H1 (cell line): ENCODE measurements at regions not wholly inside any gene's neighbourhood (a gene's known extent, or its start where the extent isn't known, plus 50 kb on each side); places are given as distances from the start of the nearest gene placed in this dataset.

Experiments
- CTCF ChIA-PET: fragments of 300-600 bp; sonication (Branson Sonifier 250); formaldehyde crosslinking; loops from one replicate; lab custom pipeline; 2021; ENCODE audit not compliant: partially characterized antibody; lab: Charles Lee
- POLR2A ChIA-PET: fragments of 300-600 bp; sonication (Branson Sonifier 250); formaldehyde crosslinking; loops from one replicate; lab custom pipeline; 2021; ENCODE audit warnings: inconsistent platforms; ENCODE audit not compliant: partially characterized antibody; lab: Charles Lee
- DNase-seq, 2 experiments: peaks; one replicate each; pipeline versions ENCODE4 v3.0.0 to v3.0.0-alpha.2; 2010 to 2022; ENCODE audit warnings: low spot score in 2 of 2, low read depth in 1 of 2, mixed read lengths in 1 of 2
- FAIRE-seq: peaks from 2 replicates; lab custom pipeline; 2011; peaks lifted over from hg19 to GRCh38; lab: Jason Lieb, UNC
- H2AFZ ChIP-seq: 2 replicates; pipeline ENCODE4 v1.8.1; 2012; ENCODE audit warnings: low read length, inconsistent platforms
- H2AK5ac ChIP-seq: 2 replicates; pipeline ENCODE4 v1.6.1; 2013; ENCODE audit warnings: low read depth, low read length
- H2BK120ac ChIP-seq: replicated peaks from 2 replicates; pipeline ENCODE3; 2013; ENCODE audit warnings: low read depth, low read length, inconsistent platforms
- H2BK12ac ChIP-seq: 2 replicates; pipeline ENCODE4 v1.6.1; 2013; ENCODE audit warnings: low read depth, low read length
- H2BK15ac ChIP-seq: 2 replicates; pipeline ENCODE4 v1.6.1; 2013; ENCODE audit warnings: low read length
- H2BK20ac ChIP-seq: 2 replicates; pipeline ENCODE4 v1.6.1; 2013; ENCODE audit warnings: low read length
- H2BK5ac ChIP-seq: 2 replicates; pipeline ENCODE4 v1.6.1; 2013; ENCODE audit warnings: low read depth, low read length
- H3K14ac ChIP-seq: 2 replicates; pipeline ENCODE4 v1.6.1; 2013; ENCODE audit warnings: inconsistent platforms; ENCODE audit not compliant: insufficient read length
- H3K18ac ChIP-seq: 2 replicates; pipeline ENCODE4 v1.6.1; 2013; ENCODE audit warnings: low read length; ENCODE audit errors: extremely low read depth
- H3K23ac ChIP-seq: 2 replicates; pipeline ENCODE4 v1.6.1; 2013; ENCODE audit warnings: inconsistent platforms; ENCODE audit not compliant: insufficient read length
- H3K23me2 ChIP-seq: 2 replicates; pipeline ENCODE4 v1.6.1; 2013; ENCODE audit warnings: low read depth, low read length
- H3K27ac ChIP-seq: 2 replicates; pipeline ENCODE4 v1.6.1; 2011; ENCODE audit warnings: low read depth, low read length, inconsistent platforms
- H3K27me3 ChIP-seq, 4 experiments: replicated peaks in 1 of 4; 1 replicate in 1 of 4; 2 replicates in 3 of 4; pipeline versions ENCODE4 v1.6.1 to v1.8.1; 2011 to 2013; ENCODE audit warnings: low read length in 3 of 4, mild to moderate bottlenecking in 3 of 4, inconsistent platforms in 2 of 4, mixed read lengths in 2 of 4, moderate library complexity in 1 of 4; ENCODE audit not compliant: control insufficient read depth in 3 of 4, insufficient read depth in 3 of 4; ENCODE audit errors: extremely low read depth in 1 of 4
- H3K36me3 ChIP-seq, 4 experiments: 2 replicates each; pipeline versions ENCODE4 v1.6.1 to v1.8.1; 2011 to 2013; ENCODE audit warnings: mild to moderate bottlenecking in 4 of 4, low read length in 3 of 4, moderate library complexity in 2 of 4, control low read depth in 1 of 4, inconsistent platforms in 1 of 4; ENCODE audit not compliant: insufficient read depth in 4 of 4, control insufficient read depth in 2 of 4
- H3K4ac ChIP-seq: replicated peaks from 2 replicates; pipeline ENCODE3; 2013; ENCODE audit warnings: low read length, low read depth, mixed read lengths, inconsistent platforms; ENCODE audit not compliant: insufficient read length
- H3K4me1 ChIP-seq, 4 experiments: replicated peaks in 1 of 4; 1 replicate in 1 of 4; 2 replicates in 3 of 4; pipeline versions ENCODE4 v1.6.1 to v1.8.1; 2011 to 2013; ENCODE audit warnings: low read length in 3 of 4, inconsistent platforms in 2 of 4, mixed read lengths in 1 of 4; ENCODE audit not compliant: insufficient read depth in 4 of 4, control insufficient read depth in 3 of 4
- H3K4me2 ChIP-seq, 2 experiments: 2 replicates each; pipeline versions ENCODE4 v1.6.1 to v1.8.1; 2011 to 2013; ENCODE audit warnings: low read depth in 2 of 2, low read length in 2 of 2, control low read depth in 1 of 2, inconsistent platforms in 1 of 2, mild to moderate bottlenecking in 1 of 2; ENCODE audit not compliant: insufficient read depth in 1 of 2
- H3K4me3 ChIP-seq, 4 experiments: fragments of 200-600, 300-600 bp in 1 of 4; sonication (generic), shearing (Covaris generic), sonication (Bioruptor Twin) in 1 of 4; 2 replicates each; pipeline versions ENCODE4 v1.5.1 to v1.8.1; 2011 to 2016; ENCODE audit warnings: low read length in 4 of 4, low read depth in 3 of 4, control low read depth in 2 of 4, inconsistent platforms in 2 of 4, mild to moderate bottlenecking in 2 of 4, mixed read lengths in 1 of 4, moderate library complexity in 1 of 4; ENCODE audit not compliant: insufficient read depth in 2 of 4; ENCODE audit errors: extremely low read depth in 1 of 4
- H3K56ac ChIP-seq: replicated peaks from 2 replicates; pipeline ENCODE3; 2013; ENCODE audit warnings: low read depth, mild to moderate bottlenecking, mixed read lengths, low read length, inconsistent platforms; ENCODE audit not compliant: insufficient read length
- H3K79me1 ChIP-seq: 2 replicates; pipeline ENCODE4 v1.6.1; 2013; ENCODE audit warnings: low read depth, low read length, control low read depth
- H3K79me2 ChIP-seq, 2 experiments: 2 replicates each; pipeline versions ENCODE4 v1.6.1 to v1.8.1; 2012 to 2013; ENCODE audit warnings: low read length in 2 of 2, mild to moderate bottlenecking in 2 of 2, inconsistent platforms in 1 of 2; ENCODE audit not compliant: insufficient read depth in 2 of 2, control insufficient read depth in 1 of 2
- H3K9ac ChIP-seq, 4 experiments: replicated peaks in 1 of 4; 1 replicate in 1 of 4; 2 replicates in 3 of 4; pipeline versions ENCODE4 v1.6.1 to v1.8.1; 2011 to 2013; ENCODE audit warnings: low read depth in 3 of 4, low read length in 3 of 4, control low read depth in 2 of 4, mild to moderate bottlenecking in 2 of 4, moderate library complexity in 2 of 4, inconsistent platforms in 1 of 4; ENCODE audit errors: extremely low read depth in 1 of 4
- H3K9me3 ChIP-seq, 2 experiments: 2 replicates each; pipeline versions ENCODE4 v1.6.1 to v1.8.1; 2012 to 2013; ENCODE audit warnings: mild to moderate bottlenecking in 2 of 2, moderate library complexity in 2 of 2, control low read depth in 1 of 2, inconsistent platforms in 1 of 2, low read depth in 1 of 2, low read length in 1 of 2, mixed read lengths in 1 of 2; ENCODE audit not compliant: insufficient read depth in 2 of 2
- H4K20me1 ChIP-seq, 2 experiments: replicated peaks in 1 of 2; 2 replicates each; pipeline versions ENCODE3 to v1.8.1; 2011 to 2013; ENCODE audit warnings: inconsistent platforms in 2 of 2, low read length in 2 of 2, mild to moderate bottlenecking in 1 of 2; ENCODE audit not compliant: insufficient read depth in 2 of 2, control insufficient read depth in 1 of 2
- H4K5ac ChIP-seq: 2 replicates; pipeline ENCODE4 v1.6.1; 2013; ENCODE audit warnings: low read length, low read depth, mixed read lengths, inconsistent platforms; ENCODE audit not compliant: insufficient read length
- H4K8ac ChIP-seq: 2 replicates; pipeline ENCODE4 v1.8.0; 2013; ENCODE audit warnings: mild to moderate bottlenecking, moderate library complexity, low read length, inconsistent platforms; ENCODE audit not compliant: insufficient read depth; ENCODE audit errors: extremely low read depth
- H4K91ac ChIP-seq: replicated peaks from 2 replicates; pipeline ENCODE3; 2013; ENCODE audit warnings: low read length, mixed read lengths, inconsistent platforms; ENCODE audit not compliant: insufficient read length
- CBX5 ChIP-seq: fragments of 300-800, 300-1000 bp; sonication (generic); IDR thresholded peaks from 2 replicates; pipeline ENCODE4 v1.7.1; 2016; ENCODE audit warnings: antibody characterized with exemption, low read length, low read depth
- CBX8 ChIP-seq: fragments of 300-800, 300-1000 bp; sonication (generic); IDR thresholded peaks from 2 replicates; pipeline ENCODE4 v1.7.1; 2016; ENCODE audit warnings: low read depth, low read length, borderline replicate concordance
- WGBS, 2 experiments: shearing (Covaris generic) in 1 of 2; methylation state at CpG; one replicate each; pipeline versions ENCODE4 v1.1.6 to v1.1.7; 2013 to 2015; ENCODE audit warnings: low lambda C conversion rate in 2 of 2, mixed read lengths in 2 of 2, inconsistent platforms in 1 of 2, low coverage in 1 of 2, missing lambda C conversion rate in 1 of 2; ENCODE audit not compliant: insufficient replicate concordance in 2 of 2, insufficient coverage in 1 of 2, insufficient read length in 1 of 2; ENCODE audit errors: extremely low coverage in 1 of 2, missing lambda C conversion rate in 1 of 2; 5-methylcytosine and 5-hydroxymethylcytosine counted together
- TF ChIP-seq, protein P1 (sequence below): IDR thresholded peaks from 2 replicates; pipeline ENCODE4 v1.6.1; 2012; ENCODE audit warnings: low read length, inconsistent platforms

DNA sequence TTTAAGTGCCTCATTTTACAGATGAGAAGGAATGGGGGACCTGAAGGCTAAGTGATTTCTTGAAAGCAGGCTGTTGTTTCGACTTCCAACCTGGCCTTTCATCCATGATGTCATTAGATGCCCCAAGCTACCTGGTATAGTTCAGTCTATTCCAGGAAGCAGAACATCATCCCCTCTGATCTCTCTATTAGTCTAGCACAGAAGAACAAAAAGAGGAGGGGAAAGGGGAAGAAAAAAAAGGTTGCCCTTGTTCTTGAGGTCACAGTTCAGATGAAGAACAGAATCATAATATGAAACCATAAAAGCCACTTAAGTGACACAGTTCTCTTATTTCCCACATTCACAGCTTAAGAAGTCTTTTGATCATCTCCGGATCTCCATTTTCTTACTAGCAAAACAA lies 386.2 kb upstream of the HNRNPA3 start:
- Histone ChIP-seq H3K36me3 (no peaks in the 10 kb centered on the region), H3K27ac (no peak overlapping the region), H3K23ac (no peak overlapping the region), H3K4me2 (no peak overlapping the region), H3K27me3 (no peaks in the 10 kb centered on the region), H2BK5ac (no peak overlapping the region), H2AK5ac (no peak overlapping the region), H3K4me1 (no peaks in the 10 kb centered on the region), H2AFZ (no peak overlapping the region), H3K4me3 (no peak overlapping the region), H3K9me3 (no peaks in the 10 kb centered on the region), H4K20me1 (no peaks in the 10 kb centered on the region), H2BK15ac (no peak overlapping the region), H3K14ac (no peak overlapping the region), H3K4ac (no peak overlapping the region), H2BK120ac (no peak overlapping the region), H3K23me2 (no peaks in the 10 kb centered on the region), H3K79me2 (no peaks in the 10 kb centered on the region), H3K56ac (no peak overlapping the region), H2BK20ac (no peak overlapping the region), H2BK12ac (no peak overlapping the region), H3K18ac (no peak overlapping the region), H3K79me1 (no peaks in the 10 kb centered on the region), H4K91ac (no peak overlapping the region), H4K5ac (no peak overlapping the region), H4K8ac (no peak overlapping the region), H3K9ac (no peak overlapping the region)
- TF ChIP-seq CBX5 (no peak), CBX8 (no peak)
- TF ChIP-seq, protein P1, sequence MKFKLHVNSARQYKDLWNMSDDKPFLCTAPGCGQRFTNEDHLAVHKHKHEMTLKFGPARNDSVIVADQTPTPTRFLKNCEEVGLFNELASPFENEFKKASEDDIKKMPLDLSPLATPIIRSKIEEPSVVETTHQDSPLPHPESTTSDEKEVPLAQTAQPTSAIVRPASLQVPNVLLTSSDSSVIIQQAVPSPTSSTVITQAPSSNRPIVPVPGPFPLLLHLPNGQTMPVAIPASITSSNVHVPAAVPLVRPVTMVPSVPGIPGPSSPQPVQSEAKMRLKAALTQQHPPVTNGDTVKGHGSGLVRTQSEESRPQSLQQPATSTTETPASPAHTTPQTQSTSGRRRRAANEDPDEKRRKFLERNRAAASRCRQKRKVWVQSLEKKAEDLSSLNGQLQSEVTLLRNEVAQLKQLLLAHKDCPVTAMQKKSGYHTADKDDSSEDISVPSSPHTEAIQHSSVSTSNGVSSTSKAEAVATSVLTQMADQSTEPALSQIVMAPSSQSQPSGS = no peak
- DNase-seq (no peak), FAIRE-seq (no peak)
- ChIA-PET CTCF (interaction anchor here (1.3 to 2.3 kb wide), 6 partner anchors 9 to 322 kb away, joined by 4 to 12 read pairs (median 5); no protein-coding TSS in a partner anchor), POLR2A (no interaction called here)
- WGBS, 2 experiments = 89% methylated on average over 2 of the region's 2 CpGs; no CpG with 5 or more reads in 1 of the 2 experiments
